Pulmonary artery endothelial cell (primary cell): ENCODE measurements at regions not wholly inside any gene's neighbourhood (a gene's known extent, or its start where the extent isn't known, plus 50 kb on each side); places are given as distances from the start of the nearest gene placed in this dataset.

Source experiments
- DNase-seq: peaks from one replicate; pipeline ENCODE4 v3.0.0-alpha.2; 2011; ENCODE audit warnings: low read depth, low spot score

GRCh38 chr13:40109351-40109844 is 453.9 kb downstream of the COG6 start:
- DNase-seq: no peak

DNA sequence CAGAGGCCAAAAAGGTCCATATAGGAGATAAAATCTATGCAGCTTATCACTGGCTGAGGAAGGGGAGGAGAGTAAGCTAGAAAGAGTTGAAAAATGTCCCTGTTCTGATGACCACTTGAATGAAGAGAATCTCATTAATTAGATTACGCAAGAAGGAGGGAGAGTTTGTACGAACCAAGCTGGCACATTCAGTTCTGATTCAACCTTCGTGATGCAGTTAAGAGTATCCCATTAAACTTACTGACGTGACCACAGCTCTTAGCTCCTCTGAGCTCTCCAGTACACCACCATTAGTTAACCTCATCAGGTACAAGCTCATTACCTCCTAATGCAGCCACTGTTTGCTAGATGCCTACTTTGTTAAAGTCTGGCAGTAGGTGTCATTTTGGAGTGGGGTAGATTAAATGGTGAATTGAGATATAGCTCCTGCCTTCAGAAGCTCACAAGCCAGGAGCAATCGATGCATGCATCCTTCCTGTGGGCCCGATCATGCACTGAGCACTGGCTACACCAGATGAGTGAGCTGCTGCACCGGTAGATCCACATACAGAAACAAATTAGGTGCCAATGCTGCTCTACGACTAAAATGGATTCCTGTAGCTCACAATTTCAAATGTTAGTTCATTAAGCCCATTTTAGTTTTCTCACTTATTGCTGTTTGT is 458.3 kb downstream of the COG6 start:
- no peak for DNase-seq

DNA sequence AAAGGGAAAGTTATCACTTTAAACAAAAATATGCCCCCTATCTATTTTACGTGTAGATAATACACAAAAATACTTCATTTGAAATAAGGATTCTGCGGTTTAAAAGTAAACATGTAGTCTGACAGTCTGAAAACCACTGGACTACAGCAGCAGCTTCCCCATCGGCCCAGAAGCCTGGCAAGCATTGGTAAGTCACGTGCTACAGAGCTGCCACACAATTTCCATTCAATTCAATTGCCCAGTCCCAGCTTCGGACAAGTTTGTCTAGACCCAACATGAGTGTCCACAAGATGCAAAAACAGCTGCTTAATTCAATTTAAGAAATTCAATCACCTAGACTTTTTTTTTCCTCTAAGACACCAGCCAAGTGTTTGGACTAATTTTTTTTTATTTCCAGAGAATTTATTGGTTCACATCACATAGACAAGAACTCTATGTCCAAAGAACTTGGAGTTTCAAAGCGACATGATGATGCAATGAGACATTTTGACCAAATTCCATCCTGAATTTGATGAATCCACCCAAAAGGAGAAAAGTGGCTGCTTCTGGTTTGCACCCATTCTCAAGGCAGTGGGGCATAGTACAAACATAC is 458.9 kb downstream of the COG6 start:
- no peak for DNase-seq

GRCh38 chr13:40115426-40115825 is 460.0 kb downstream of the COG6 start:
- no peak for DNase-seq

DNA sequence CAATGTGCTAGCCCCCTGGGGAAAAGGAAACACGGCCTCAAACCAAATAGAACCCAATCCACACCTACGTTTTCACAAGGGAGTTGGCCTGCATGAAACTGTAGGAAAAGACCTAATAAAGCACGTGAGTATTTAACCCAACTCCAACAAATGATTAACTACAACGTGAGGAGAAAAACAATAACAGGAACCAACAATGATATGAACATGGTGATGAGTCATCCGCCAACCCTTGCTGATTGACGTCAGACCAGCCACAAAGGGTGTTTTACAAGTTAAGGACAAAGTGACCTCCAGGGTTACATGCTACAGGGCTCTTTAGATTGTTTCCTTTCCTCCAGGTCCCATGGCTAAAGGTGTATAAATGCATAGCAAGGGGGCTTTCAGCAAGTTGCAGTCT is 460.5 kb downstream of the COG6 start:
- DNase-seq: peak; percentile 98

DNA sequence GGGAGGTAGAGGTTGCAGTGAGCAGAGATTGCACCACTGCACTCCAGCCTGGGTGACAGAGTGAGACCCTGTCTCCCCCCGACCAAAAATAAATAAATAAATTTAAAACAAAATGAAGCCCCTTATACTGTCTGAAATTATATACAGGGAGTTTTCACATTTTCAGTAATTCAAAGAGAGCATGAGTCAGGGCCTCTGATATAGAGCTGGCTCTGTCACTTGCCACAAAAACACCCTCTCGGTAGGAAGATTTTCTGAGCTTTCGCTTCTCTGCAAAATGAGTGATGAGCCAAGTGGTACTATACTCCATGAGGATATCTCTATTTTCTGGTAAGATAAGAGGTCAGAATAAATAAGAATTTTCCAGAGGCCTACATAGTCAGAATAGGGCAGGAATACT is 462.9 kb downstream of the COG6 start:
- no peak for DNase-seq

- DNase-seq: no peak
Measured at GRCh38 chr13:40119852-40120251, 464.4 kb downstream of the COG6 start.

- DNase-seq: no peak
Measured at GRCh38 chr13:40120288-40120687, 464.8 kb downstream of the COG6 start.

GRCh38 chr13:40120781-40121180 is 465.3 kb downstream of the COG6 start:
- no peak for DNase-seq

DNA sequence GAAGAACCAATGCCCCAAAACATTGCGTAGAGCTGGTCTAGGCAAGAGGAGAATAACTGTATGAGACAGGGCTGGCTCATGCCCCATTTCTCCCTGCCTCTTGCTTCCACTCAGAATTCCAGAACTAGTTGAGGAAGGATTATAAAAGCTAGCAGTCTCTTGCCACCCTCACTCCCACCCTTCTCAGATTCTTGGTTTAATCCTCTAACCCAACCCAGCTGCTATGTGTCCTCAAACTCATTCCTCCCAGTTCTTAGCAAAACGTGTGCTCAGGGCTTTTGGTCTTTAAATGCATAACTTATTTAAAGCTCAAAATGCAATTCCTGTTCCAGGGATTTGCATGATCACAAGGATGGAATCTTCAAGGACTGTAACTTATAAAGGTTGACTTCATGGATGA is 466.3 kb downstream of the COG6 start:
- no peak for DNase-seq

DNA sequence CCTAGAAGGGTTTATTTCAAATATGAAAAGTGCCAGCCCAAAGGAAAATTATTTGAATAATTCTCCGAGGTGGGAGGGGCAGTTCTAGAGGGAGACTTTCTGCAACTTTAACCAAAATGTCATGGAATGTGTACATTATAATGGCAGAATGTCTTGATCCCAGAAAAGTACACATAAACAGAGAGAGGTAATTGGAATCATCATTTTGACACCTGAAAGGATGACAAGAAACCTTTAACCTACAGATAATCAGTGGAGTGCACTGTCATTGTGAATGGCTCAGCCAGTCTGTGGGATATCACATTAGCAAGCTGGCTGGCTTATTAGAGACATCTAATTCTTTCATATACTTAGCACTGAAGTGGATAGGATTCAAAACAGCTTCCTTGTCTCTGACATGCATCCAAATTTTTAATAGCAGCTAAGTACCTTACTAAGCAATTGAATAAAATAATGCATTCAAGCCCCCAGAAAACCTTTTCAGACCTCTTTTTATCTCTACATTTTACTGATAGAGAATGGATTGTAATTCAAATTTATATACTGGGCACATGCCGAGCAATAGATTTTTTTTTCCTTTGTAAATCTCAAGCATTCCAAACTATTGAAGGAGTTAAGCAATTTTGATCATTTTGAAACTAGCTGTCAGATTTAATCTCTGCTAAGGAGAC is 468.6 kb downstream of the COG6 start:
- DNase-seq: no peak

GRCh38 chr13:40124633-40125015 is 469.2 kb downstream of the COG6 start:
- DNase-seq: no peak

DNA sequence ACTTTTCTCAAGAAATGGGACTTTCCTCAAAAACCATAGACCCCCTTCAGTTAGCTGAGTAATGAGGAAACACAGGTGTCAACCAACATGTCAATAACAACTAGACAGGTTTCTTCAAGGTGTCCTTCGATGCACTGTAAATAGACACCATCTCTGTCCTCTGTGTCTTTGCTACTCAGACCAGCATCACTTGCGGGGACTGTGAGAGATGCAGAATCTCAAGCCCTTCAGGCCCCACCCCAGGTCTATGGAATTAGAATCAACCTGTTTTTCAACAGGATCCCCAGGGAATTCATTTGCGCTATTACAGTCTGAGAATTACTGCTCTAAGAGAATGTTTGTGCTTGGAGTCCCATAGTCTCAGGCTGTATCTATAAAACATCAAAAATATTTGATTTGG is 469.9 kb downstream of the COG6 start:
- no peak for DNase-seq

DNA sequence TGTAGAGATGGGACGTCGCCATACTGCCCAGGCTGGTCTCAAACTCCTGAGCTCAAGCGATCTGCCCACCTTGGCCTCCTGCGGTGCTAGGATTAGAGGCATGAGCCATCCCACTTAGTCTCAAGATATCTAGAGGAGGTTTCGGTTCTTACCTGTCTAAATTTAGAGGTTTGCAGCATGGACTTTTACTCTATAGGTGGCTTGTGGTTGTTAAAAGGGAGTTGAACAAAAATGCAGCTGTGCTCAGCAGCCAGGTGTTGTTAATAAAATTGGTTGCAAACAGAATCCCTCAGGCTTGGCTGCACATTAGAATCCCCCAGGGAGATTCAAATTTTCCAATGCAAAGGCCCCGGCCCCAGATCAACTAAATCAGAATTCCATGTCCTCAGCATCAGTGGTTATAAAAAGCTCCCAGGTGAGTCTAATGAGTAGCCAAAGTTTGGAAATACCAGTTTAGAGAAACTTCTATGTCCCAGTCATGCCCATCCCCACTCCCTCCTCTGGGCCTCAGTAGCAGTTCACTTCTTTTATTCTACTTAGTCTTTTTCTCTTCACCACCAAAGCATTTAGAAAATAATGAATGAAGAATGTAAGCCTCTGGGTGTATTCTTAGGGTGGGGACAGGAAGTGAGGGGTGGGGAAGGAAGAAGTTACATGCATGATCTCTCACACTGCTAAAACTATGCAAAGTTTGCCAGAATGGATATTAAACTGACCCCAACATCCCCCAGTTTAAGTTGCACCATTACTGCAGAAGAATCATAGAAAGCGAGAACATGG is 471.0 kb downstream of the COG6 start:
- DNase-seq: no peak

DNA sequence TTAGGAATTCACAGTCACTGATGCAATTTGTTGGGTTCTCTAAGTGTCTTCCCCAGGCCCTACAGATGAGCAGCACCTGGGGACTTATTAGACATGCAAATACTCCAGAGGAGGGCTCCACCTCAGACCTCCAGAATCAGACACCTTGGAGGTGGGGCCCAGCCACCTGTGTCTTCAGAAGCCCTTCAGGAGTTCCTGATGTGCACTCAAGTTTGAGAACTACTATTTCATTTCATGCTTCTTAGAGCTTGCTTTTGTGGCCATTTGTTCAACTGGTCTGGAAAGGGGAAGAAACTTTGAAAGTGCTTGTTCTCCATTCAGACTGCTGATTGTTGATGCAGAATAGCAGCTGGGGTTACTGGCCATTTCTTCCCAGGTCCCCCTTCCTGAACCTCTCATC is 472.0 kb downstream of the COG6 start:
- no peak for DNase-seq

DNA sequence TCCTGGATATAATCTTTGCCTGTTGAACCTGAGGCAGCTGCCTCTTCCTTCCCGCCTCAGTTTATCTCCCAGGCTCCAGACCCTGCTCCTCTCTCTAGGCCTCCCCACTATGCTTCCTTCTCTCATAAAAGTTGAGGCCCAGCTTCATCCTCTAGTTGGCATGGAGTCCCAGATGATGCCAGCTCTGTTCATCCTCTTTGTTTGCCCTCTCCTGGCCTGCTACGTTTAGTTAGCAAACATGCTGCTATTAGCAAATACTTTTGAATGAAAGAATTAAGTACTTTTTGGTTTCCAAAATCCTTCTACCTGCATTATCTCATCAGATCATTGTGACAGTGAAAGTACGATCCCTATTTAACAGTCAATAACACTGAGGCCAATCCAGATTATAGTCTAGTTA is 472.5 kb downstream of the COG6 start:
- DNase-seq: no peak

GRCh38 chr13:40129467-40129866 is 474.0 kb downstream of the COG6 start:
- DNase-seq: no peak

GRCh38 chr13:40130871-40131636 is 475.6 kb downstream of the COG6 start:
- peak; percentile 87 for DNase-seq

DNA sequence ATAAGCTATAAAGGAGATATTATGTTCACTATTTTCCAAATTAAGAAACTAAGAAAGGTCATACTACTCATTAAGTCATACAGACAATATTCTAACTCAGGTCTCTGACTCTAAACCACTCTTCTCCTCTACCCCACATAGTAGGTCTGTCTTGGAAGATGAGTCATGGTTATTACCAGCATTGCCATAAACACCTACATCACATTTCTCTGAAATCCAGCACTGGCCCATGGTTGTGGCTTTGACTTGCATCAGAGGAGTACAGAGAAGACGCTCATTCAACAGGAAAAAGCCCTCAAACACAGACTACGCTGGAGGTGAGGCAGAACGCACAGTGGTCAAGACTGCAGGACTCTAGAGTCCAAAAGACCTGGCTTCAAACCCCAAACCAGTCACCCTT is 476.8 kb downstream of the COG6 start:
- DNase-seq: no peak

- no peak for DNase-seq
Measured at GRCh38 chr13:40136896-40137295, 481.4 kb downstream of the COG6 start.

DNA sequence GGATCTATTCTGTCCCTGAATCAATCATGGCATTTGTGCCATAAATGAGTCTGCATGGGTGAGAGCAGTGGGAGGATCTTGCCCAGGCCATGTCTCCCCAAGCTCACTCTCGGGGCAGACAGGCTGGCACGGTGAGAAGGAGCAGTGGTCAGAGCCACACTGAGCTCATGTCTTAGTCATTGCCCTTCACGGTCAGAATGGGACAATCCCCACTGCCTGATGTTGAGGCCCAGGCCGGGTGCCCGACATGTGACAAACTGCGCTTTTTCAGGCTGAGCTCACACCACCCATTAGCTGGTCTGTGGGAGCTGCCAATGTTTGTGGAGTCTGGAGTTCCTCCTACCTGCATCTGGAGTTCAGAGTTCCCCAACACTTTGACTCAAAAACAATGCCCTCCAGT is 481.9 kb downstream of the COG6 start:
- DNase-seq: no peak
